Epithelial cell of esophagus (primary cell): ENCODE measurements at regions not wholly inside any gene's neighbourhood (a gene's known extent, or its start where the extent isn't known, plus 50 kb on each side); places are given as distances from the start of the nearest gene placed in this dataset.
A peak's percentile ranks its signal among the peaks of the same experiment; 100 is the strongest.

Experiments used
- DNase-seq: peaks from one replicate; pipeline ENCODE4 v3.0.0; 2010; ENCODE audit warnings: low read depth
- H3K4me3 ChIP-seq: 2 replicates; pipeline ENCODE4 v1.5.1; 2011; ENCODE audit warnings: mild to moderate bottlenecking, low read length, control low read depth
- CTCF ChIP-seq: IDR thresholded peaks from 2 replicates; pipeline ENCODE4 v1.5.1; 2011; ENCODE audit warnings: low read depth, mild to moderate bottlenecking, low read length, control low read depth, inconsistent platforms; ENCODE audit not compliant: insufficient read depth; ENCODE audit errors: missing control alignments

- DNase-seq, result no peak
- TF ChIP-seq CTCF, result no peak
These were observed 1293.1 kb upstream of the SLC39A10 start for GRCh38 chr2:194363878-194364277.

GRCh38 chr2:194363295-194363694 is 1293.7 kb upstream of the SLC39A10 start:
- TF ChIP-seq CTCF, result no peak
- DNase-seq, result no peak
- no peak overlapping the region for H3K4me3 ChIP-seq

More at GRCh38 chr2:194363878-194364277, 1293.1 kb upstream of the SLC39A10 start:
- no peak overlapping the region for H3K4me3 ChIP-seq

- DNase-seq, result no peak
- no peak overlapping the region for H3K4me3 ChIP-seq
- TF ChIP-seq CTCF, result no peak
These were observed 1304.5 kb upstream of the SLC39A10 start for GRCh38 chr2:194352505-194352904.

GRCh38 chr2:194346193-194346592 is 1310.8 kb upstream of the SLC39A10 start:
- no peak for TF ChIP-seq CTCF
- DNase-seq, result no peak
- no peak overlapping the region for H3K4me3 ChIP-seq

GRCh38 chr2:194345347-194345746 is 1311.7 kb upstream of the SLC39A10 start:
- DNase-seq, result no peak
- H3K4me3 ChIP-seq, result no peak overlapping the region
- TF ChIP-seq CTCF, result no peak

GRCh38 chr2:194343167-194343566 is 1313.9 kb upstream of the SLC39A10 start:
- H3K4me3 ChIP-seq, result no peak overlapping the region
- no peak for TF ChIP-seq CTCF
- DNase-seq, result peak; percentile 83

- peak; percentile 20 for DNase-seq
- no peak for TF ChIP-seq CTCF
These were observed 1324.1 kb upstream of the SLC39A10 start for GRCh38 chr2:194332799-194333490.

More at GRCh38 chr2:194332799-194333490, 1324.1 kb upstream of the SLC39A10 start:
- no peak overlapping the region for H3K4me3 ChIP-seq
